ENCODE measurements at regions not wholly inside any gene's neighbourhood (a gene's known extent, or its start where the extent isn't known, plus 50 kb on each side); places are given as distances from the start of the nearest gene placed in this dataset.

GRCh38 chr10:129140921-129141885 is 325.8 kb upstream of the MGMT start:
- DNase-seq, result no peak

DNA sequence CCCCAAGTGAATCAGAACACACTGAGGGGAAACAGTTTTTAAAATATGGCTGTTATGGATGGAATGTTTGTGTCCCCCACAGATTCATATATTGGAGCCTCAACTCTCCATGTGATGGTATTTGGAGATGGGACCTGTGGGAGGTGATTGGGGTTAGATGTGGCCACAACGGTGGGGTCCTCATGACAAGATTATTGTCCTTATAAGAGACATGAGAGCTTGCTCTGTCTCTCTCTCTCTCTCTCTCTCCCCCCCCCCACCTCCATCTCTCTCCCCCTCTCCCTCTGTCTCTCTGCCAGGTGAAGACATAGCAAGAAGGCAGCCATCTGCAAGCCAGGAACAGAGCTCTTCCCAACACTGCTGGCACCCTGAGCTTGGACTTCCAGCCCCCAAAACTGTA is 315.8 kb upstream of the MGMT start:
- DNase-seq, result no peak

DNA sequence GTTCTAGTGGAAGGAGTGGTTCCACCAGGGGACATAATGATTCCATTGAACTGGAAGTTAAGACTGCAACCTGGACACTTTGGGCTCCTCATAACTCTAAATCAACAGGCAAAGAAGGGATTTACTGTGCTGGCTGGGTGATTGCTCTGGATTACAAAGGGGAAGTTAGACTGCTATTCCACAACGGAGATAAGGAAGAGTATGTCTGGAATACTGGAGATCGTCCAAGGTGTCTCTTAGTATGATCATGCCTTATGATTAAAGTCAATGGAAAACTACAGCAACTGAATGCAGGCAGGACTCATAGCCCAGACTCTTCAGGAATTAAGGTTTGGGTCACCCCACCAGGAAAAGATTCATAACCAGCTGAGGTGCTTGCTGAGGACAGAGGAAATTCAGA is 310.6 kb upstream of the MGMT start:
- no peak for DNase-seq

- DNase-seq, result no peak
These were observed 309.9 kb upstream of the MGMT start for GRCh38 chr10:129157185-129157584.

- DNase-seq, result no peak
These were observed 305.9 kb upstream of the MGMT start for GRCh38 chr10:129161150-129161549.

DNA sequence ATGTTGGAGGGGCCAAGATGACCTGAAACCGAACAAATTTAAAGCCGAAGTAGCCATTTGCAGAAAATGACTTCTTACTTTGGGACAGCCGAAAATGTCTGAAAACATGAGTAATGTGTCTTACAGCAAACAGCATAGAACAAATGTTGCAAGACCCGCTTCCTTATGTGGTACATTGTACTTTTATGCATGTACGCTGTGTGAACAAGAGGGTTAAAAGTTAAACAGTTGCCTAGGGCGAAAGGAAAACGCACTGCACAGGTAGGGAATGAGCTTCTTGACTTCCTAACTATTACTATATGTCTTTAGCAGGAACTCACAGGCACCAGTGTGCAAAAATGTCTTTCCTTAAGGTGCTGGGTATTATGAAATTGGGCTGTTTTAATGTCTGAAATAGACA is 303.5 kb upstream of the MGMT start:
- no peak for DNase-seq

- no peak for DNase-seq
These were observed 301.8 kb upstream of the MGMT start for GRCh38 chr10:129165076-129165720.

GRCh38 chr10:129165770-129166169 is 301.3 kb upstream of the MGMT start:
- DNase-seq, result no peak

DNA sequence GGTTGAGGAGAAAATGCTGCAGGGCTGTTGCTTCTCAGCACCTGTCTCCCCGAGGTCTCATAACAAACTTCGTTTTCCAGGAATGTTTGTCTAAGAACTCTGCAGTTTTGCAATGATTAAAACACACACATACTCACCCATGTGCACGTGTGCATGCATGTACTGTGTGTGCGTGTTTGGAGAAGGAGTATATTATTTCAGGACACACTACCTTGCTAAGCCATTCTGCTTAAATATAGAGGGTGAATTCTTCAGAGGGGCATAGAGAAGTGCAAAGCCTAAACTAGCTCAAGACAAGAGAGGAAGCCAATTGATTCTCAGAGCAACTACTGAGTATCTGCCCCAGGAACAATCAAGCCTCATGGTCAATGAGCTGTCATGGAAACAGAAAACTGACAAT is 298.4 kb upstream of the MGMT start:
- no peak for DNase-seq

DNA sequence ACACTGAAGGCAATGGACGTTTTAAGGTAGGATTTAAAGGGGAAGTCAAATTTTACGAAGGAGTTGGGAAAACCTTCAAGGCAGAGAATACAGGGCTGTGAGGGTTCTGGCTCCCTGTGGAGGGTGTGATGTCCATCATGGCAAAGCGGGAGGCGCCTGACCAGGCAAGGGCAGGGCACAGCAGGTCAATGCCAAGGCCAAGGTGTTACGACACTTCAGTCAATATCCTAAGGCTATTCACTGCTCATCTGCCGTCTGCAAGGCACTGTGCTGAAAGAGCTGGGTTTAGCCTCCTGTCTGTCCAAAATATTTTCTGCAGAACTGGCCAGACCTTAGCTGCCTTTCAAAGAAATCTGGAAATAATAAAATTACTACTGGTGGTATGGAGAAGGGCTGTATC is 297.9 kb upstream of the MGMT start:
- no peak for DNase-seq

DNA sequence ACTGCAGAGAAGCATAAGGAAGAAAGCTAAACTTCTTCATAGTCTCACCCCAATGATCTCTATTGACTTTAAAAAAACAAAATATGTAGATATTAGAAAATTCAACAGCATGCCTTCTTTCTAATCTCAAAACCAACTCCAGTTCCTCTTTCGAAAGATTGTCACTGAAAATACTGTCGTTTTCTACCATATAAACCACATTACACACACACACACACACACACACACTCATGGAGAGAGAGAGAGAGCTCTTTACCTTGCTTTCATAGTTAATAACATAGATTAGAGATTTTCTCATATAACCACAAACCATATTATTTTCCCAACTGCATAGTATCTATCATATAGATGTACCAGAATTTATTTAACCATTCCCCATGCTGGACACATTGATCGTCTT is 296.2 kb upstream of the MGMT start:
- no peak for DNase-seq

DNA sequence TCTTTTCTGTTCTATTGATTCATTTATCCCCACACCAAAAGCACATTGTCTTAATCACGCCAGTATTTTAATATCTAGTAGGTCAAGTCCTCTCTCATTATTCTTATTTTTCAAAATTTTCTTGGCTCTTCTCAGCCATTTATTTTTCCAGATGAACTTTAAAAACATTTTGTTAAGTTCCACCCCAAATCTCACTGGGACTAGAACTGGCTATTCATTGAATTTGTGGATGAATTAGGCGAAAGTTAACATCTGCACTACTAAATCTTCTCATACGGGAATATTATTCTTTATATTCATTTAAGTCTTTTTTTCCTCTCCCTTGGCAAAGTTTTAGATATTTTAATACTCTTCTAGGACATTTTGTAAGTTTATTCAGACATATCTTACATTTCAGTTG is 295.2 kb upstream of the MGMT start:
- no peak for DNase-seq

GRCh38 chr10:129174232-129175014 is 292.6 kb upstream of the MGMT start:
- no peak for DNase-seq

- no peak for DNase-seq
These were observed 287.6 kb upstream of the MGMT start for GRCh38 chr10:129179245-129179971.

DNA sequence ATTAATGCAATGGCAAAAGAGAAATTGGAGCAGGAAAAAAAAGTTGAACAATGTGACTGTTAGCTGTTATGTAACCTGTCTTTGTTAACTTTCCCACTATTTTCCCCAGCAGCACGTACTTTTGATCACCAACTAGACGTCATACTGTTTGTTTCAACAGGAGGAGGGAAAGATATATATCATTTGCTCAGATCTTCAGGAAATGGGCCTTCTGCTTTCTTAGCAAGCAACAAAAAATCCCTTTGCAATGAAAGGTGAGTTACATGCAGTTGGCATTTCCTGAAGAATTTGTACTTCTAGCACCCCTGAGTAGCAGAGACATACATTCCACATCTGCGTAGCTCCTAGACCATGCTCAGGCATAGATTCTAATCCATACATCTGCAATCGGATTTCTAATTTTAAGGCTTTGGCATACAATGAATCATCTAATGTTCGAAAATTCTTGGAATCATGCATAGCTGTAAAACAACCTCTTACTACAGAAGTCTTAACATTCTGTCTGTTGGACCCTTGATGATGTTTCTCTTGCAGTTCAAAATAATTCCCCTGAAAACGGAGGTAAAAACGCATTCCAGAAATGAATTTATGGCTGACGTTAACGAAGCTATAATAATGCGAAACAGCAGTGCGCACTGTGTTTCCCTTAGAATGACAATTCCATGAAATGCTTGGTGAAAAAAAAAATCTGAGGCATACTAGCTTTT is 286.9 kb upstream of the MGMT start:
- DNase-seq, result no peak

- no peak for DNase-seq
These were observed 282.8 kb upstream of the MGMT start for GRCh38 chr10:129184196-129184595.

- no peak for DNase-seq
These were observed 279.7 kb upstream of the MGMT start for GRCh38 chr10:129187331-129187730.

GRCh38 chr10:129191797-129192196 is 275.2 kb upstream of the MGMT start:
- no peak for DNase-seq

DNA sequence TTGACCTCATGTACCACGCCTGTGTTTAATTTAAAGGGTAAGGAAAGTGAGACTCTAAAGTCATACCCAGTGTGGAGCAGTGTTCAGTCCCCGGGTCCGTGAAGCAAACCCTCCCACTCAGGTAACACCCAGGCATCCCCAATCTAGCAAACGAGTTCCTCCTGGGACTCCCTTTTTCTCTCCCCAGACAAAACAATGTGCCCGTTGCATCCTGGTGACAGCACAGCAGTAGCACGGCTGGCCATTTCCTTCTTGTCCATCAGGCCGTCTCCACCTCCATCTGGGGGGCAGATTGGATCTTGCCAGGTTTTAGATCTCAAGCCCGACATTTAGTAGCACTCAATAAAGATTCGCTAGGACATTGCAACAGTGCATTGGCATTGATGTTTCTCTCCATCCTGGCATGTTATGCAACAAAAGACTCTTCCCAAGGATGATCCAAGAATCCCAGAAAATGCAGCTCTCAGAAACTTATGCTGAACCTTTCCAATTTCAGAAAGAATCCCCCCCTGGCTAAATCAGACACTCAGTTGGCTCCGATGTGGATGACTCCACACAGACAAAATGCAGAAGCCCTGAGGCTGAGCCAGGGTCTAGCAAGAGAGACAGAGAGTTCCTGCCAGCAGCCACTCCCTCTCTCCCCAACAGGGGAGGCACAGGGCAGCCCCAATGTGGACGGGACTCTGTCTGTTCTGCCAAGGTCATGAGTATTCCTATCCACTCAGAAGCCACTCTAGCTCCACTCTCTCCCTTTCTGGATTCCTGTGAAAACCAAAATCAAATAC is 274.5 kb upstream of the MGMT start:
- DNase-seq, result no peak

- DNase-seq, result no peak
These were observed 273.9 kb upstream of the MGMT start for GRCh38 chr10:129193148-129193547.

GRCh38 chr10:129194181-129194870 is 272.7 kb upstream of the MGMT start:
- DNase-seq, result no peak

All from CD4-positive, alpha-beta T cell treated with Interleukin-17A for 1 hour (primary cell).